SK-N-SH (cell line): ENCODE measurements at regions not wholly inside any gene's neighbourhood (a gene's known extent, or its start where the extent isn't known, plus 50 kb on each side); places are given as distances from the start of the nearest gene placed in this dataset.

Experiments
- CTCF ChIA-PET: fragments of 300-600, 350-600 bp; formaldehyde crosslinking; extraction: SDS; loops from one replicate; lab custom pipeline; 2021; lab: Yijun Ruan, JAX
- POLR2A ChIA-PET: fragments of 350-600 bp; sonication (Branson Sonifier 250); formaldehyde crosslinking; extraction: SDS; loops from one replicate; lab custom pipeline; 2020; ENCODE audit warnings: antibody characterized with exemption, inconsistent platforms; lab: Yijun Ruan, JAX
- DNase-seq: peaks from one replicate; pipeline ENCODE4 v3.0.0; 2012
- H2AFZ ChIP-seq: fragments of 200-600 bp; sonication (generic); 2 replicates; pipeline ENCODE4 v1.8.1; 2016; ENCODE audit warnings: antibody characterized with exemption, mild to moderate bottlenecking, low read depth
- H3F3A ChIP-seq: fragments of 200-600 bp; sonication (generic); replicated peaks from 2 replicates; pipeline ENCODE3; 2016; ENCODE audit warnings: antibody characterized with exemption, mild to moderate bottlenecking; ENCODE audit not compliant: insufficient read depth
- H3K27ac ChIP-seq, 2 experiments: fragments of 200-500 bp in 1 of 2; fragments of 200-600 bp in 1 of 2; sonication (Bioruptor generic) in 1 of 2; sonication (generic), shearing (Covaris generic) in 1 of 2; 2 replicates each; pipeline versions ENCODE4 v1.5.1 to v1.6.1; 2014 to 2016; ENCODE audit warnings: low read depth in 2 of 2, inconsistent platforms in 1 of 2, low read length in 1 of 2, mild to moderate bottlenecking in 1 of 2, mixed read lengths in 1 of 2
- H3K27me3 ChIP-seq: fragments of 200-600 bp; sonication (generic), shearing (Covaris generic); 2 replicates; pipeline ENCODE4 v1.6.1; 2016; ENCODE audit warnings: mixed run types; ENCODE audit not compliant: insufficient read depth
- H3K36me3 ChIP-seq, 2 experiments: fragments of 200-500 bp in 1 of 2; fragments of 200-600 bp in 1 of 2; sonication (Bioruptor generic) in 1 of 2; sonication (generic) in 1 of 2; replicated peaks in 1 of 2; 2 replicates each; pipeline versions ENCODE3 to v1.5.1; 2014 to 2016; ENCODE audit warnings: low read length in 1 of 2, mild to moderate bottlenecking in 1 of 2; ENCODE audit not compliant: insufficient read depth in 2 of 2, control insufficient read depth in 1 of 2
- H3K4me1 ChIP-seq, 2 experiments: fragments of 200-500 bp in 1 of 2; fragments of 200-600 bp in 1 of 2; sonication (Bioruptor generic) in 1 of 2; sonication (generic), shearing (Covaris generic) in 1 of 2; 2 replicates each; pipeline versions ENCODE4 v1.5.1 to v1.6.1; 2014 to 2016; ENCODE audit warnings: low read depth in 1 of 2, low read length in 1 of 2, mixed run types in 1 of 2; ENCODE audit not compliant: insufficient read depth in 2 of 2, control insufficient read depth in 1 of 2
- H3K4me2 ChIP-seq: fragments of 200-600 bp; sonication (generic), shearing (Covaris generic); 2 replicates; pipeline ENCODE4 v1.6.1; 2017; ENCODE audit warnings: mixed run types
- H3K4me3 ChIP-seq, 2 experiments: fragments of 200-500 bp in 1 of 2; fragments of 200-600 bp in 1 of 2; sonication (Bioruptor generic) in 1 of 2; sonication (generic), shearing (Covaris generic) in 1 of 2; 2 replicates each; pipeline versions ENCODE4 v1.5.1 to v1.8.1; 2014 to 2016; ENCODE audit warnings: low read depth in 2 of 2, inconsistent platforms in 1 of 2, low read length in 1 of 2, mild to moderate bottlenecking in 1 of 2, mixed read lengths in 1 of 2, moderate library complexity in 1 of 2
- H3K79me2 ChIP-seq: fragments of 200-600 bp; sonication (generic); 2 replicates; pipeline ENCODE4 v1.8.1; 2017; ENCODE audit warnings: mild to moderate bottlenecking; ENCODE audit not compliant: insufficient read depth
- H3K9ac ChIP-seq: fragments of 200-600 bp; sonication (generic); 2 replicates; pipeline ENCODE4 v1.6.1; 2017; ENCODE audit warnings: mixed run types
- H3K9me2 ChIP-seq: fragments of 200-600 bp; sonication (generic); 2 replicates; pipeline ENCODE4 v1.6.1; 2017; ENCODE audit warnings: mixed run types
- H3K9me3 ChIP-seq: fragments of 200-600 bp; sonication (generic); 2 replicates; pipeline ENCODE4 v1.6.1; 2017; ENCODE audit warnings: mixed run types, mild to moderate bottlenecking, moderate library complexity
- H4K20me1 ChIP-seq: fragments of 200-600 bp; sonication (generic); 2 replicates; pipeline ENCODE4 v1.6.1; 2017; ENCODE audit warnings: mild to moderate bottlenecking, mixed run types; ENCODE audit not compliant: insufficient read depth
- ELF1 ChIP-seq: IDR thresholded peaks from 2 replicates; pipeline ENCODE4 v1.4.0; 2012
- FOSL2 ChIP-seq: IDR thresholded peaks from 2 replicates; pipeline ENCODE4 v1.4.0; 2012; ENCODE audit warnings: low read depth, mild to moderate bottlenecking, moderate library complexity, borderline replicate concordance
- FOXJ3 ChIP-seq: sonication (generic); formaldehyde crosslinking; IDR thresholded peaks from 2 replicates; pipeline ENCODE4 v1.5.1; 2020; ENCODE audit warnings: mild to moderate bottlenecking, missing genetic modification reagents
- FOXM1 ChIP-seq: IDR thresholded peaks from 2 replicates; pipeline ENCODE4 v1.4.0; 2012; ENCODE audit warnings: low read depth, mild to moderate bottlenecking
- MAX ChIP-seq: IDR thresholded peaks from 2 replicates; pipeline ENCODE4 v1.4.0; 2012; ENCODE audit warnings: low read depth
- NFIC ChIP-seq: IDR thresholded peaks from 2 replicates; pipeline ENCODE4 v1.4.0; 2012; ENCODE audit warnings: borderline replicate concordance
- NRF1 ChIP-seq: IDR thresholded peaks from 2 replicates; pipeline ENCODE4 v1.6.1; 2012; ENCODE audit warnings: low read depth, mild to moderate bottlenecking, low read length
- PBX3 ChIP-seq: IDR thresholded peaks from 2 replicates; pipeline ENCODE4; 2012
- RCOR1 ChIP-seq: fragments of 150-350 bp; IDR thresholded peaks from 2 replicates; pipeline ENCODE4 v1.6.1; 2017; ENCODE audit warnings: antibody characterized with exemption, low read length
- SIN3A ChIP-seq: IDR thresholded peaks from 2 replicates; pipeline ENCODE4 v1.6.1; 2012; ENCODE audit warnings: low read depth, mild to moderate bottlenecking, low read length, moderate library complexity, borderline replicate concordance
- TAF1 ChIP-seq: IDR thresholded peaks from 2 replicates; pipeline ENCODE4 v1.6.1; 2012; ENCODE audit warnings: low read depth, mild to moderate bottlenecking, low read length, moderate library complexity, borderline replicate concordance
- TCF12 ChIP-seq: IDR thresholded peaks from 2 replicates; pipeline ENCODE4 v1.4.0; 2012
- WGBS: methylation state at CpG from one replicate; pipeline ENCODE4 v1.1.6; 2017; ENCODE audit warnings: low lambda C conversion rate; 5-methylcytosine and 5-hydroxymethylcytosine counted together

GRCh38 chr1:4969556-4970129, 315.2 kb downstream of the AJAP1 start (continued):
- TF ChIP-seq PBX3 (no peak), FOXM1 (no peak), SIN3A (no peak), TCF12 (no peak), FOSL2 (no peak), TAF1 (no peak)

GRCh38 chr1:4965346-4966075, 311.1 kb downstream of the AJAP1 start:
- H3K27ac ChIP-seq, result no peak overlapping the region
- H3K9ac ChIP-seq, result no peak overlapping the region
- H4K20me1 ChIP-seq, result no peaks in the 10 kb centered on the region
- no peaks in the 10 kb centered on the region for H3K36me3 ChIP-seq
- H3K9me2 ChIP-seq, result no peaks in the 10 kb centered on the region
- H2AFZ ChIP-seq, result no peak overlapping the region
- no peak overlapping the region for H3K4me3 ChIP-seq
- H3F3A ChIP-seq, result no peaks in the 10 kb centered on the region
- 13% methylated on average over 5 of the region's 5 CpGs for WGBS
- H3K27me3 ChIP-seq, result no peaks in the 10 kb centered on the region
- no peak for DNase-seq
- H3K79me2 ChIP-seq, result no peaks in the 10 kb centered on the region
- ChIA-PET CTCF (interaction anchor here (1.8 kb wide), 1 partner anchor 10 kb away, joined by 4 read pairs; no protein-coding TSS in a partner anchor), POLR2A (no interaction called here)
- TF ChIP-seq NFIC, result no peak
- H3K9me3 ChIP-seq, result no peaks in the 10 kb centered on the region
- no peaks in the 10 kb centered on the region for H3K4me1 ChIP-seq
- H3K4me2 ChIP-seq, result no peak overlapping the region

- H3K79me2 ChIP-seq, result no peaks in the 10 kb centered on the region
- H3K36me3 ChIP-seq, result no peaks in the 10 kb centered on the region
- H3K9me3 ChIP-seq, result no peaks in the 10 kb centered on the region
- no peak overlapping the region for H3K9ac ChIP-seq
- H3K27ac ChIP-seq, result no peak overlapping the region
- ChIA-PET CTCF (interaction anchor here (1.8 kb wide), 1 partner anchor 10 kb away, joined by 4 read pairs; no protein-coding TSS in a partner anchor), POLR2A (no interaction called here)
- DNase-seq, result no peak
- no peaks in the 10 kb centered on the region for H3K9me2 ChIP-seq
- no peaks in the 10 kb centered on the region for H3F3A ChIP-seq
- H3K4me1 ChIP-seq, result no peaks in the 10 kb centered on the region
- H3K4me2 ChIP-seq, result no peak overlapping the region
- 36% methylated on average over 12 of the region's 13 CpGs for WGBS
- H2AFZ ChIP-seq, result no peak overlapping the region
- H4K20me1 ChIP-seq, result no peaks in the 10 kb centered on the region
- H3K4me3 ChIP-seq, result no peak overlapping the region
- TF ChIP-seq NRF1 (no peak), ELF1 (no peak), FOXJ3 (CRISPR knock-in tag) (no peak), RCOR1 (no peak), FOSL2 (no peak), MAX (no peak)
- H3K27me3 ChIP-seq, result no peaks in the 10 kb centered on the region
These were observed 310.4 kb downstream of the AJAP1 start for GRCh38 chr1:4964634-4965345.
